GM18508 (cell line): ENCODE measurements at regions not wholly inside any gene's neighbourhood (a gene's known extent, or its start where the extent isn't known, plus 50 kb on each side); places are given as distances from the start of the nearest gene placed in this dataset.

ENCODE experiments used
- ATAC-seq: cut with Tn5 transposase; IDR thresholded peaks from one replicate; pipeline ENCODE4 v1.9.1; 2021; ENCODE audit warnings: moderate number of reproducible peaks; ENCODE audit not compliant: insufficient read depth, unreplicated experiment

GRCh38 chr6:113104541-113104940 is 752.6 kb upstream of the MARCKS start:
- no peak for ATAC-seq

- ATAC-seq: no peak
These were observed 752.2 kb upstream of the MARCKS start for GRCh38 chr6:113104951-113105350.

DNA sequence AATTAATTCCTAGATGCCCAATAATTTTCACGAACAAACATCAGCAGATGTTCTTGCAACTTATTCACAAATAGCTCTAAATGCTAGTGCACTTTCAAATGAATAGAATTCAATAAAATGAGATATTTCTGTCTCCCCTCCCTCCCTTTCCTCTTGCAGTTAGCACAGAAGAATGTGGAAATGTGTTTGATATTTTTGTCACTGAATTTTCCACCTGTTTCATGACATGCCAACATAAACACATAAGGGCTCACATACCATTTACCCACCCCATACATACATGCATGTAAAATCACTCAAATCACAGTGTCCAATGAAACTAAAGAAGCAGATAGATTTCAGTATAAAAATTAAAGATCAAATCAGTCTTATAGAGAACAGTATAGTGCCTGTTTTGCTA is 746.9 kb upstream of the MARCKS start:
- no peak for ATAC-seq

- ATAC-seq: no peak
These were observed 745.6 kb upstream of the MARCKS start for GRCh38 chr6:113111550-113111949.

DNA sequence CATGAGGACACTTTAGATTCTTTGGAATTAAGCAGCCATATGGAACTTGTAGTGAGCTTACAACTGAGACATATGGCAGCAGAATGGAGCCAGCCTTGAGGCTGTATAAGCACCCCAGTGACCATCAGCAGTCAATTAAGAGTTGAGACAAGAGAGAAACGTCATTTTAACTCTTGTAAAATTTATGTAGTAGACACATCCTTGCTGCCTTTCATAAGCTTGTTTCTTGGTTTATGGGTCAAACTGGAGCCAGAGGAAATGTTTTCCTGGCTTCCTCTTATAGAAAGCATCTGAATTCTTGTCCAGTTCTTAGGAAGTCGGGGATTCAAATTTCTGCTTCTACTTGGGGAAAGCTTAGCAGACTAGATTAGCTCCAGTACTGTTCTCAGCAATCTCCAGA is 745.1 kb upstream of the MARCKS start:
- no peak for ATAC-seq

DNA sequence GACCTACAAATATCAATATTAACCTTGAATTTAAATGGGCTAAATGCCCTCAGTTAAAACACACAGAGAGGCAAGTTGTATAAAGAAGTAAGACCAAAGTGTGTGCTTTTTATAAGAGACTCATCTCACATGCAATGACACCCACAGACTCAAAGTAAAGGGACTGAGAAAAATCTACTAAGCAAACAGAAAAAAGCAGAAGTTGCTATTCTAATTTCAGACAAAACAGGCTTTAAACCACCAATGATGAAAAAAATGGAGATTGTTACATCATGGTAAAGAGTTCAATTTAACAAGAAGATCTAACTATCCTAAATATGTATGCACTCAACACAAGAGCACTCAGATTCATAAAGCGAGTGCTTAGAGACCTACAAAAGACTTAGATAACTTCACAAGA is 741.9 kb upstream of the MARCKS start:
- ATAC-seq: no peak

- ATAC-seq: no peak
These were observed 736.9 kb upstream of the MARCKS start for GRCh38 chr6:113120224-113120581.

DNA sequence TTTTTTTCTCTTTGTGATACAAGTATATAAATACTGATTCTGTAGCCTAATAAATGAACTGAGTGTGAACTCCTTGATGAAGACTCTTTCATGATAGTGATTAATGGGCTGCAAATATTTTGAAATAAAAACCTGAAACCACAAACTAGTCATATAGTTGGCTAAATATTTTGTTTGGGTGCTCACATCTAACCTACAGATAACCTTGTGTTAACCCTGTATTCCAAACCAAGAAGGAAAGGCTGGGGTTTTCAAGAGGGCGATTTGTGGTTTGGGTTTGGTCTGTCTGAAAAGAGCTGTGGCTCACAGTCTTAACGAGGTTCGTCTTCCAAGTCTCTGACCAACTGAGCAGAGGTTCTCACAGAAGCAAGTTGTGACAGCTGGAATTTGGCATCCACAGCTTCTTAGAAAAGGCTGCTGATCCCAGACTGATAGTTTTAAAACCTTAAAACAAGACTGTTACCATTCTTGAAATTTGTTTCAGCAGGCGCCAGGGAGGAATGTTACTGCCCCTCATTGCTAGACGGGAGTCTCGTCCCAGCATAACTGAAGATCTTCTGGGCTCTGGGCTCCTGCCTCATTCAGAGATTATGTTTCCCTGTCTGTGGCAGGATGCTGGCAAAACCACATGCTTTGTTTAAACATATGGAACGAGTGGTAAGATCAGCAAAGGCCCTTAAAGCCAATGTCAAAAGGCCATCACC is 736.4 kb upstream of the MARCKS start:
- ATAC-seq: no peak

DNA sequence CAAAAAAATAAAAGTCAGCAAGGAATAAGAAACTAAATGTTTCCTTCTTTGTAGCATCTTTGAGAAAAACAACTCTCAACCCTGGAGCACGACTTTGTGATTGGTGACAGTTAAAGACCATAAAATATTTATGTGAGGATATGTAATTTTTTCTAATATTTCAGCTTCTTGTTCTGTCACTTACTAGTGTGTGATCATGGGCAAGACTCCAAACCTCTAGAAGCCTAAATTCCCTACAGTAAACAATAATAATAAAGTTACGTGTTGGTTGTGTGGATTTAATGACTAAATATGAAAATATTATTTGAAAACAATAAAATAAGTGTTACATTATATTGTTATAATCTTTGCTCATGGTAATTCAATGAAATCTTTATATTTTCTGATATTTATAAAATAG is 735.6 kb upstream of the MARCKS start:
- no peak for ATAC-seq

- ATAC-seq: no peak
These were observed 735.1 kb upstream of the MARCKS start for GRCh38 chr6:113122060-113122459.

GRCh38 chr6:113125626-113126025 is 731.5 kb upstream of the MARCKS start:
- no peak for ATAC-seq

DNA sequence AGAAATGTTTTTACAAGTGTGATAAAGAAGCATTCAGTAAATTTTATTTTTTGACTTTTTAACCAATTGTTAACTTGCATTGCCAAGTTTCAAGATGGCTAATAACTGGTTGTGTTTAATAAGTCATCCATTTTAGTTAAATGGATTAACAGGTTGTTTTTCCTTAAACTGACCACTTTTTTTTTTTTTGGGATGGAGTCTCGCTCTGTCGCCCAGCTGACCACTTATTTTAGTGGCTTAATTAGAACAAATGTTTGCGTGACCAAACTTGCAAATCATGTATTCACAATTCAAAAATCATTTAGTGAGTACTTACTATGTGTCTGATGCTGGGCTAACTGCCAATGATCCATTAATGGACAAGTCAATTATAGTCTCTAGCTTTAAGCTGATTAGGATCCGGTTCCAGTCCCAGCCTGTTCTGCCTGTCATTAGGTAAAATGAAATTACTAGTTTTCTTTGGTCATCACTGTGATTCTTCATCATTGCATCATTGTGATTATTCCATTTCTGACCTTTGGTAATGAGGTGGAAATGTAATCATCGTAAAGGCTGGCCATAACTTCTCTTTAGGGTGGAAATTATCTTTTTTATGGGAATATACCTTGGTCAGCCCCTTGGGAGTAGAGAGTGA is 729.2 kb upstream of the MARCKS start:
- no peak for ATAC-seq

DNA sequence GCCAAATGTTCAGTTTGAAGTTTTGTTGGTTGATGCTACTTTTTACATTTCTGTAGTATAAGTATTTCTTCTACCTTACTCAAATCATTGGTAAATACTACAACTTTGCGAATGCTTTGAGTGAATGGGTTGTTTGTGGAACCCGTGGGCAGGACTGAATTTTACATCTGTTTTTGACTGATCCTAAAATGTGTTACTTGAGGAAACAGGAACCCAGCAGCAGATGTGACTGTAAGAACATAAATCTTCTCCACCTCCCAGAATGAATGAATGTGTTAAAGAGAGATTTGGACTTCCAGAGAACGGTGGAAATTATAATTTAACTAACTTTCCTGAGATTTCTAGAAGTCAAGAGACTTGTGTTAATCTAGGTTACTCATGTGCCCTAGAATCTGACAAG is 728.5 kb upstream of the MARCKS start:
- no peak for ATAC-seq

GRCh38 chr6:113129991-113130390 is 727.2 kb upstream of the MARCKS start:
- no peak for ATAC-seq

DNA sequence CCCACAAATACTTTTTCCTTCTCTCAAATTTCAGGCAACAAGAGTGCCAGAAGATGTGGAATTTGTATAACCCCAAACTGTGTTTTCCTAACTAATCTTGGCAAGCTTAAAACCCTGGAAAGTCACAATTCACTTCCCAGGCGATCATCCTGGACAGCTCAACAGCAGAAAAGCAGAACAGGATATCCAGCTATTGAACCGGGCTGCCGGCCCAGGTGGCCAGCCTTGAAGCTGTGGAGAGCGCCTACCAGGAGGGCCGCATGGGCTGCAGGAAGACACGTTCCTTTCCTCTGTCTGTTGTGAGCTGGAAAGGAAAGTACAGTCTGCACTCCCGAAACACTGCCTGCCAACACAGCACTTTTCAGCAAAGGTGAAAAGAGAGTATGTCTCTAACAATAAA is 719.7 kb upstream of the MARCKS start:
- ATAC-seq: no peak

GRCh38 chr6:113140721-113141120 is 716.4 kb upstream of the MARCKS start:
- ATAC-seq: no peak

GRCh38 chr6:113141901-113142300 is 715.2 kb upstream of the MARCKS start:
- ATAC-seq: no peak

DNA sequence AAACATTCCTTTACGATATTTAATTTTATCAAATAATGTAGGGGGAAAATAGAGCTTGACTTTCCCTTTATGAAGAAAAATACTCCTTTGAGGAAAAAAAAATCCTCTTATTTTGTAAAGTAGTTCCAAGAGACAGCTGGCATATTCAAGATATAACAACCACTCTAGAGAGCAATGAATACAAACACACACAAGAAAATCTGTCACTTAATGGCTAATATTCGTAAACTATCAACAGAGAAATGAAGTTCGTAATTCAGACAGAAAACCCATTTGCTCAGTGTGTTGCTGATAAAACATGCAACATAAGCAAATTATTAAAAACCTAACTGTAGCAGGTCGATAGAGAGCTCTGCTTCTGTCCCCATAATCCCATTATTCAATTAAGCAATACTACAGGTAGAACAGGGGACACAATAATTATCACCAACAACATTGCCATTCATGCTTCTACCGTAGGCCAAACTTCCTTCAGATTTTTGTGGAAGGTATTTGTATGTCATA is 714.4 kb upstream of the MARCKS start:
- no peak for ATAC-seq

DNA sequence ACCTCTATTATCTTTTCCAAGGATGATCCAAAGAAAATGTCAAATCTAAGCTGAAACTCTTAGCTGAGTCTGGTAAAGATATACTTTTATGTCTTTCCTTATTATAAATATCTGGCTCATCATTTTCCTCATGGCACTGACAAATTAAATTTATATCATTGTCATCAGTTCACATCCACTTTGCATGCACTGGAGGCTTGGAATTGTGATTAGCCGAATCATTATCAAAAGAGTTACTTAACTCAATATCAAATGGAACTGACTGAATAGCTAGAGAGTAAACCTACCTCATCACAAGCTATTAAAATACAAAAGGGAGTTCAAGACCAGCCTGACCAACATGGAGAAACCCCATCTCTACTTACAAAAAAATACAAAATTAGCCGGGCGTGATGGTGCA is 713.9 kb upstream of the MARCKS start:
- no peak for ATAC-seq

DNA sequence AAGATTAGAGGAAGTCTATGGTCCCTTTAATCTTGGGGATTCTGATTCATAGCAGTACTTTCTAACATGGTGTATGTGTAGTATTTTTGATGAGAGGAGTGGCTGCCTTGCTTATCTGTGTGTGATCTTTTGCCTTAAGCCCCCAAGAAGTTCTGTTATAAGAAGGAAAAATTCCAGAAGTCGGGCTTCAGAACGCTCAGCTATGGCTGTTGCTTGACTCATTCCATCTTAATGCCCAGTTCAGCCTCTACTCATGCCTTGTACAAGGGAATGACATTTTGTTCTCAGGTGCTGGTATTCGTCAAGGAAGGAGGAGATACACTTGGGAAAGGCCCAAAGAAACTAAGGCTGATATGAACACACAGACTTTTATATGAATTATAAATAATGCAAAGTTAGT is 713.0 kb upstream of the MARCKS start:
- ATAC-seq: no peak

GRCh38 chr6:113146878-113147277 is 710.3 kb upstream of the MARCKS start:
- ATAC-seq: no peak

DNA sequence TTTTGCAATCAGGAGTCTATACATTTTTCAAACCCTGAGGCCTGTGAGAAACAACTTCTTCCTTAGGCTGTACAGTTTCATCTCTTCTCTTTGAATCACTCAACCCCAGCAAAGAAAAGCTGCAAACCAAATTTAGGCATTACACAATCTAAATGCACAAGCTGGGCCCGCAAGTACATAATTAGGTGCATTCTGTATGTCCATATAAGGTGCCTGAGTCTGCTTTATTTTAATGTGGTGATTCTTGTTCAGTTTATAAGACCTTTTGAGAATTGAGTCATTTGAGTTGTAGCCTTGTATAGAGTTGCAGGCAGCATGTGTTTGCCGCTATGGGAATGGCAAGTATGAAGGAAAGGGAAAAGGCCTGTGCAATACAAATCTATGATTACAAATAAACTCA is 709.6 kb upstream of the MARCKS start:
- no peak for ATAC-seq
